Osteocyte (in vitro differentiated cells): ENCODE measurements at regions not wholly inside any gene's neighbourhood (a gene's known extent, or its start where the extent isn't known, plus 50 kb on each side); places are given as distances from the start of the nearest gene placed in this dataset.

Source experiments
- DNase-seq: peaks from one replicate; pipeline ENCODE4 v3.0.0; 2021; ENCODE audit warnings: mixed read lengths; ENCODE audit not compliant: unreplicated experiment; ENCODE audit errors: extremely low spot score
- H3K27ac Mint-ChIP-seq: one replicate; pipeline ENCODE4 v1.8.0; 2021; ENCODE audit warnings: mild to moderate bottlenecking, mixed read lengths; ENCODE audit not compliant: unreplicated experiment
- H3K27me3 Mint-ChIP-seq: one replicate; pipeline ENCODE4 v1.8.0; 2021; ENCODE audit warnings: mixed read lengths; ENCODE audit not compliant: unreplicated experiment
- H3K36me3 Mint-ChIP-seq: one replicate; pipeline ENCODE4 v1.8.0; 2021; ENCODE audit warnings: mixed read lengths; ENCODE audit not compliant: unreplicated experiment
- H3K4me1 Mint-ChIP-seq: one replicate; pipeline ENCODE4 v1.8.0; 2021; ENCODE audit warnings: mixed read lengths; ENCODE audit not compliant: unreplicated experiment
- H3K4me3 Mint-ChIP-seq: one replicate; pipeline ENCODE4 v1.8.0; 2021; ENCODE audit warnings: mild to moderate bottlenecking, moderate library complexity, mixed read lengths; ENCODE audit not compliant: unreplicated experiment
- H3K9me3 Mint-ChIP-seq: one replicate; pipeline ENCODE4 v1.8.0; 2021; ENCODE audit warnings: mixed read lengths; ENCODE audit not compliant: unreplicated experiment
- CTCF ChIP-seq: fragments of 200-600 bp; sonication (generic); IDR thresholded peaks from 2 replicates; pipeline ENCODE4 v1.5.0; 2021; ENCODE audit warnings: antibody characterized with exemption, mild to moderate bottlenecking, moderate library complexity

- H3K4me3 Mint-ChIP-seq = no peak overlapping the region
- H3K27ac Mint-ChIP-seq = no peak overlapping the region
- H3K9me3 Mint-ChIP-seq = peaks cover 14% of the 10 kb centered on the region
Observed at GRCh38 chr20:12375967-12376366, 458.3 kb downstream of the BTBD3 start.

GRCh38 chr20:12383821-12384220 lies 466.1 kb downstream of the BTBD3 start:
- H3K27ac Mint-ChIP-seq = no peak overlapping the region
- no peak for TF ChIP-seq CTCF
- DNase-seq = no peak
- H3K36me3 Mint-ChIP-seq = no peaks in the 10 kb centered on the region
- H3K4me3 Mint-ChIP-seq = no peak overlapping the region
- peaks cover 13% of the 10 kb centered on the region for H3K9me3 Mint-ChIP-seq
- no peaks in the 10 kb centered on the region for H3K27me3 Mint-ChIP-seq
- no peaks in the 10 kb centered on the region for H3K4me1 Mint-ChIP-seq

More at GRCh38 chr20:12375967-12376366, 458.3 kb downstream of the BTBD3 start:
- no peak for DNase-seq
- TF ChIP-seq CTCF = no peak
- Mint-ChIP-seq H3K4me1 (no peaks in the 10 kb centered on the region), H3K36me3 (no peaks in the 10 kb centered on the region), H3K27me3 (no peaks in the 10 kb centered on the region)

- Mint-ChIP-seq H3K27me3 (no peaks in the 10 kb centered on the region), H3K4me1 (no peaks in the 10 kb centered on the region), H3K27ac (no peak overlapping the region), H3K9me3 (peaks cover 6% of the 10 kb centered on the region), H3K36me3 (no peaks in the 10 kb centered on the region), H3K4me3 (no peak overlapping the region)
- no peak for DNase-seq
- TF ChIP-seq CTCF = no peak
Observed at GRCh38 chr20:12386821-12387220, 469.1 kb downstream of the BTBD3 start.

GRCh38 chr20:12391099-12391498 lies 473.4 kb downstream of the BTBD3 start:
- no peak for TF ChIP-seq CTCF
- H3K4me3 Mint-ChIP-seq = no peak overlapping the region
- H3K27ac Mint-ChIP-seq = no peak overlapping the region
- DNase-seq = no peak
- H3K27me3 Mint-ChIP-seq = no peaks in the 10 kb centered on the region
- H3K9me3 Mint-ChIP-seq = peaks cover 2% of the 10 kb centered on the region
- no peaks in the 10 kb centered on the region for H3K4me1 Mint-ChIP-seq
- no peaks in the 10 kb centered on the region for H3K36me3 Mint-ChIP-seq

- Mint-ChIP-seq H3K4me3 (no peak overlapping the region), H3K27me3 (no peaks in the 10 kb centered on the region), H3K27ac (no peak overlapping the region), H3K9me3 (no peaks in the 10 kb centered on the region), H3K4me1 (no peaks in the 10 kb centered on the region), H3K36me3 (no peaks in the 10 kb centered on the region)
- no peak for DNase-seq
- no peak for TF ChIP-seq CTCF
Observed at GRCh38 chr20:12394786-12395185, 477.1 kb downstream of the BTBD3 start.
